SH-SY5Y (cell line): ENCODE measurements at regions not wholly inside any gene's neighbourhood (a gene's known extent, or its start where the extent isn't known, plus 50 kb on each side); places are given as distances from the start of the nearest gene placed in this dataset.

Source experiments
- GATA2 ChIP-seq: IDR thresholded peaks from 2 replicates; pipeline ENCODE4 v1.6.1; 2011; ENCODE audit warnings: mild to moderate bottlenecking, low read depth, low read length
- GATA3 ChIP-seq: IDR thresholded peaks from 2 replicates; pipeline ENCODE4 v1.6.1; 2011; ENCODE audit warnings: low read depth, mild to moderate bottlenecking, low read length, moderate library complexity

DNA sequence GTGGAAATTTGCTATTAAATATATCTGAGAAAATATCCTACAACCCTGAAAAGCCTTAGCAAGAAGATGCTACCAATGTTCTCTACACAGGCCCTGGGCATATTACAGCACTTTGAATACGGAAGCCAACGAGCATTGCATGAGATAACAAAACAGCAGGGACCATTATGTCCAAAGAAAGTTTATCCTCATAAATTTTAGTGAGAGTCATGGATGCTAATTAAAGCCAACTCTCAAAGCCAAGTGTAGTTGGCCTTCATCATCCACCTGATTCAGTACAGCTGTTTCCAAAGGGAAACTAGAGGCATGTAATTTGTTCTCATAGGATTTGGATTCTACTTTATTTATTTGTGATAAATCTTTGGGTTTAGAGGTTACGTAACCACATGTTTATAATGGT lies 564.8 kb downstream of the RFPL4B start:
- TF ChIP-seq GATA2 (no peak), GATA3 (no peak)

DNA sequence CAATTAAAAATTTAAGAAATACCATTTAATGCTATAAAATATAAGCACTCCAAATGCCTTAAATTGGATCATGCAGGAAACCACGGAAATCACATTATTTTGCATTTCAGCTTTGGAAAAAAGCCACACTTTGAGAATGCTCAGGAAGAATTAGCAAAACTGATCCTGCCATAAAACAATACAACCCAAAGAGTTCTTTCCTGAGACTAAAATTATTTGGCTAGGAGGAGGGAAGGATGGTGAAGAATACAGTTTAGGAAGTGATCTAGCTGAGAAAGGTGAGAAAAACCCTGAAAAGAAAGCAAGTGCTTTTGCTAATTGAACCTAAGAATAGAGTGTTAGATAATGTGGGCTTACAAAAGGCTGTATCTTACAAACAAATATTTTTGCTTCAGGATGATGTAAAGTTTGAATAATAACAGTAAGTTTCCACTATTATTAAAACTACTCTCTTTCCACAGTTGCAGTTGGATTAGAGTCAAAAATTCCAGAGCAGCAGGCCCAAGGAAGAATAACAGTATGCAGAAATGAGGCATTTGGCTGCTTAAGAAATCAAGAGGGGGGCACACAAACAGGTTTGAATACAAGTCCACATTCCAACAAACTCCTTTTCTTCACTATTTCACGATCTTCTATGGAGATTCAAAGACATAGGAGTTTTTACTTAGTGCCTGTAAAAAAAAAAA lies 565.4 kb downstream of the RFPL4B start:
- TF ChIP-seq GATA2 (no peak), GATA3 (no peak)

DNA sequence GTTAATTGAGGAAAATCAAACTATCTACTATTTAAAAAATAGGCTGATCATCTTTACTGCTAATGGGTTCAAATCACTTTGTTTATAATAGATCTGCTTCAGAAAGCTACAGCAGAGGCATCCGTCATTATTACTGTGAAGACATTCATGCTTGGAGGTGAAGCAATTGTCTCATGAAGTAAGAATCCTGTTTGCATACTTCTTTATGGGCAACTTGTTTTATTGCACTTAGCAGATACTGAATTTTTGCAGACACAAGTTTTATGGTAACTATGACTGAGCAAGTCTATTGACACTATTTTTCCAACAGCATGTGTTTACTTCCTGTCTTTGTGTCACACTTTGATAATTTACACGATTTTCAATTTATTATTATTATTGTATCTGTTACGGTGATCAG lies 573.9 kb downstream of the RFPL4B start:
- TF ChIP-seq GATA3 (no peak), GATA2 (no peak)

DNA sequence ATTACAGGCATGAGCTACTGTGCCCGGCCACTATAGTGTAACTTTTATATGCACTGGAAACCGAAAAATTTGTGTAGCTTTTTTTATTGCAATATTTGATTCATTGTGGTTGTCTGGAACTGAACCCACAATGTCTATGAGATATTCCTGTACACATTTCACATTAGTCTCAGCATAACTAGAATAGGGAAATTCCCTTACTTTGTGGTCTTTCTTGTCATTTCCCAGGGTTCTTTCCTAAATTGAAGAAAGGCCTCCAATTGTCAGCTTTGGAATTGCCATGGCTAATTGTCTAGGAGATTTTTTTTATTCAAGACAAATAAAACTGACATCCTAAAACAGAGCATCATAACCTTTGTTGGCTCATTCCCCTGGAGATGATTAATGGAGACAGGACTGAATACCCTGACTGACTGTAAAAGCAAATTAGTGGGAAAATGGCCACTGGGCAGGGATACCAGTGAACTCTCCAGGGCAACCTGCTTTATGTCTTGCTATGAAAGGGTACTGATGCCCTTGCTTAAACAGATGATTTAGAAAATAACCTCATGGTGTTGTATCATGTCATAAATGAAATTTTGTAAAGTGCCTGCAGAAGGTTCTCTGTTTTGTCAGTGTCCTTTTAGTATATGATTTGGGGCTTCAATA lies 576.9 kb downstream of the RFPL4B start:
- TF ChIP-seq GATA3 (no peak), GATA2 (no peak)

DNA sequence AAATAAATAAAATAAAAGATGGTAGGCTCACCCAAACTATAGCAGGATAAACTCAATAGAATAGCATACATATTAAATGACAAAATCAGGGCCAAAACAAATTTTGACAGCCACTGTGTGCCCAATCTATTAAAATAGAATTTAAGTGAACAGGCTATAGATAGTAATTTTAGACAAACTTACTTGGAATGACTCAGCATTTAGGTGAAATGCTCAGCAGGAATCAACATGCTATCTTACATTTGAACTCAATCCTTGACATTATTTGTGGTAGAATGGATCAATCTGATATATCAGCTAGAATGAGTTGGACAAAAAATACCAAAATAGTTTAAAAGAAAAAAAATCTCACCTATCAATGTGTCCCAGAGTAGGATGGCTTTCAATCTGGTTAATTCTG lies 578.6 kb downstream of the RFPL4B start:
- no peak for TF ChIP-seq GATA3
- no peak for TF ChIP-seq GATA2

DNA sequence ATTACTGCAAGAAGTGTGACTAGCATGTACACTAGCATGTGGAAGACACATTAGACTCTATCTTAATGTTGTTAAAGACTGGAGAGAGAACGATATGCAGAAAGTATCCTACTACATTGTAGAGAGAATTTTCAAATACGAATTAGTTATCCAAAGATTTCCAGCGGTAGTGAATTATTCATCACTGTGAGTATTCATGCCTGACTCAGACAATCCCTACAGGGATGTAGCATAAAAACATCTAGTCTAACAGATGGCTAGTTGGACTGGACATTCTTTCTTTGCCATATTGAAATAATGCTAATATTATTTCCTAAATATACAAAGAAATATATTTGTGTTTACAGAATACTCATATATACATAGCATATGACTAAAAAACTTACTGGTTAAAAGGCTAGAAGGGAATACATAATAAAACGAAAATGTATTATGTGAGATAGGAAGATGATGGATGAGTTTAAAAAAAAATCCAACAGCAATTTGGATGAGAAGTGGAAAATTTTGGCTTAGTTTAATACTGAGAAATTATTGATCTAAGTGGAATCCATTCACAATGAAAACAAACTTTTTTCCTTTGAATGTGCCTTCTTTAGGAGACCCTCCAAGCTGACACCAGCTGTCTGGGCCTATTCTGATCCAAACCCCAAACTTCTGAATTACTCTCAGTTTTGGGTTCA lies 580.7 kb downstream of the RFPL4B start:
- TF ChIP-seq GATA3: no peak
- TF ChIP-seq GATA2: no peak

DNA sequence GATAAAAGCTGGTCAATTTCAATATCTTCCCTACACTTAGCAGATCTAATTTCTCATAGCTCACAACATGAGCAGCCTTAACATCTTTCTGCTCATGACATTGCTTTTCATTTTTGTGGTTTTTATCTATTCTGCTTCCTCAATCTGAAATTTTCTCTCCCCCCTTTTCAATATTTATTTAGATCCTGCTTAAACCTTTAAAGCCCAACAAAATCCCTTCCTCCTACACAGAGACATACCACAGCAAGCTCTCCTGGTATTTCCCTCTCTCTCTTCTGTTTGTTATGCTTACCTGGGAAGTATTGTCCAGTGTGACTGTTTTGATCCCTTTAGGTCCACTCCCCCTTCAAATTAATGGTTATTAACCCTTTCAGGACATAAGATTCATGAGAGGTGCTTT lies 582.5 kb downstream of the RFPL4B start:
- TF ChIP-seq GATA2 (no peak), GATA3 (no peak)

DNA sequence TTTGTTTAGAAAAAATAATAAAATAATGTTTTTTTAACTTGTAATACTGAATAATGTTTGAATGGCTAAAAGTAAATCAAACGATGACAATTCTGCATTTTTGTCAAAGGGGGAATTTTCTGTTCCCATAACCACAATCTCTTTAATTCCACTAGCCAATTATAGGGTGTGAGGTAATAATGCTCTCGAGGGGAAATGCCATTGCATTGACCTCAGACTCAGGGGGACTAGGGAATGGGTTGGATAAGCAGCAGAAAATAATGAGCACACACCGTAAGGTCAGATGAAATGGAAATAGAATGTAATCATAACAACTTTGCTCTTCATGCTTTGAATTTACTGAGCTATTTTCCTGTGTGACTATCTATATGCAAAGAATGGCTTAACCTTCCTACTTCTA lies 584.7 kb downstream of the RFPL4B start:
- TF ChIP-seq GATA3 (no peak), GATA2 (no peak)

DNA sequence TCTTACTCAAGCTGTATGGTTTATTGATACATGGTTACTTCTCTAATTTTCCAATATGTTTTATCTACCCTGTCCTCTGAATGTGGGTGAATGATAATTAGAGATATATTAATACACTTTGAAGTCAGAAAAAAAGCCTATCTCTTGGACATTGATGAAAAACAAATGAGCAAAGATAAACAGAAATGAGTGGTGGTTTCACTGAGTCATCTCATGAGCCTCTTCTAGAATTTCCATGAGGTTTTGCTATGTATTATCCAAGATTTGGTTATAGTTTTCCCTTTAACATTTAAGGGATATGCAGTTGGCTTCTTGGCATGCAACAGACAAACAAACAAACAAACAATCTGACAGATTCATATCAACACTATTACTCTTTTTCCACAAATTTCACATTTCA lies 586.8 kb downstream of the RFPL4B start:
- TF ChIP-seq GATA3 (no peak), GATA2 (no peak)

DNA sequence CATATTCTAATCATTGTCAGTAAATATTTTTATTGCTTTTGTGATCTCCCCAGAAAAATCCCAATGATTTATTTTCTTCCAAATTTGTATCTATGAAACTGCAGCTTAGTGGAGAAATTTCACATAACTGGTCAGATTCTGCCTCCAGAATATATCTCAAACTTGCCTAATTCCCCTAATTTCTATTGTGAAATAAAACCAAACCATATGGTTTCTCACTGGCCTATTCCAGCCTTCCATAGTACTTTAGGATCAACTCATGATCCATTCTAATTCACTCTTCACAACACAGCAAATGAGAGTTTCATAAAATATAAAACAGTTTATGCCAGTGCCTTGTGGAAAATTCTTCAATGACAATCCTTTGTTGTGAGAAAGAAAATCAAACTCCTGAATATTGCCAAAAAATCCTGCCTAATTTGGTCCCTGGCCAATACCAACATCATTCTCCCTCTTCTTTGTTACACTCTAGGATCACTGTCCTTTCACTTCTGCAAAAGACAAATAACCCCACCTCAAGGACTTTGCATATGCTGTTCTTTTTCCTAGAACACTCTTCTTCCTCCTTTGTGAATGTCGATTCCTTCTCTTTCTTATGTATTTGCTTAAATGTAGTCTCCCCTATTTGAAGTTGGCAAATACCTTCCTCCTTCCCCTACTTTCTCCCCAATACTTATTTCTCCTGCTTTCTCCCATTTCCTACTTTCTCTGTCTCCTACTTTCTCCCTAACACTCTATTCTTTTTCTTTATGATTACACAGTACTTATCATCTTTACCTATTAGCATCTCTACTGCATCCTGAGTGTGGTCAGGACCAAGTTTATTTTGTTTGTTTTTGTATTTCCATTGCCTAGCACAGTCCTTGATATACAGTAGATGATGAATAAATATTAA lies 587.5 kb downstream of the RFPL4B start:
- TF ChIP-seq GATA3 (no peak), GATA2 (no peak)

DNA sequence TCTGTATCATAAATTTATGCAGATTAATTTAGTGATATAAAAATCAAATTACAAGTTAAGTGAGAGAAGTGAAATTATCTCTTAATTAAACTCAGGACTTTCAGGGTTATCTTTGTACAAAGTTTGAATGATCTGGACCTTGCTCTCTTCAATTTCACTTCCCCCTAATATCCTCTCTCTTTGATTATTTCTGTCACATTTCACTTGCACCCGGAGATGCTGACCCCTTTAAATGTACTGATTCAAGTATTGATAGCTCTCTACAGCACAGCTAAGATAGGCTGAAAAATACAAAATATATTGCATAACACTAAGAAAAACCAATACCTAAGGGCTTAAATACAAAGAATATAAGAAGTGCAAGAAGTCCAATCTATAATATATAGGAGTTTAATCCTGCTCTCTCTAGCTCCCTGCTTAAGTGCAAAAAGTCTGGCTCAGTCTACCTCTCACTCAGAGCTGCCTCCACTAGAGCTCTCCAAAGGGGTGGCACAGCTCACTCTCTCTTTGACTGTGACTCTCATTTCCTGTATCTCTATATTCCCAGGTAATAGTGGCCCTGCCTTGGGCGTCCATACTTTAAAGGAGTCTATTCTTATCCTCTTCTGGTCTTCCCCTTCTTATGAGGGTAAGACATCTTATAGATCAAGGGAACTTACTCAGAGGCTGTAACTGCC lies 588.4 kb downstream of the RFPL4B start:
- no peak for TF ChIP-seq GATA2
- no peak for TF ChIP-seq GATA3

DNA sequence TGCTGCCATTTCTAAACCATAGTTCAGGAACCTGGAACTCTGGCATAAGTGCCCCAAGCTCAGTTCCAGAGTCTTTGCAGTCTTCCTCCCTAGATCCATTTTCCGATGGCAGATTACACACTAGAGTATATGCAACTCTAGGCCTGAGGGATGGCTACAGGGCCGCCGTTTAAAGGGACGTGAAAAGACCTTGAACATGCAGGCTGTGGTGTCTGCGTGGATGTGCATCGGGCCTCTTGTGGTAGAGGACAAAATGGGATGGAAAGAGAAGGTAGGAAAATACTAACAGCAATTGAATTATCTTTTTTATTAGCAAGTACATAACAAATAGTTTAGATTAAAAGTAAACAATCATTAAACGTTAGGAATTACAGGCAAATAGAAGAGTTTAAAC lies 588.9 kb downstream of the RFPL4B start:
- TF ChIP-seq GATA2 (no peak), GATA3 (no peak)

DNA sequence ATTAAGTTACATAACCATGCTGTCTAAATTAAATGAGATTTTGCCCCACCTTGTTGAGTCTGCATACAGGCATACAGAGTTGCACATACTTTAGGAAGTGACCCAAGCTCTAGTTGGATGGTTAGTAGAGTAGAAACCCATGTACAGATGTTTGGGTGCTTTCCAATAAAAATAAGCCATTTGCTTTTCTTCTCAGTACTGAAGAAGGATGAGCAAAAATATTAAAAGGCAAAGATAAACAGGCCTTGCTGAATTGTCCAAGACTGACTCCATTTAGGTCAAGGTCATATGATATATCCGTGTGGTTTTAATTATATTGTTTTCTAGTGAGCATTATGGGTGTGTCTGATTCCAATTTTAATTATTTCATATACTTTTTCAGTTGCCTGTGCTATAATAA lies 589.4 kb downstream of the RFPL4B start:
- TF ChIP-seq GATA3 (no peak), GATA2 (no peak)

DNA sequence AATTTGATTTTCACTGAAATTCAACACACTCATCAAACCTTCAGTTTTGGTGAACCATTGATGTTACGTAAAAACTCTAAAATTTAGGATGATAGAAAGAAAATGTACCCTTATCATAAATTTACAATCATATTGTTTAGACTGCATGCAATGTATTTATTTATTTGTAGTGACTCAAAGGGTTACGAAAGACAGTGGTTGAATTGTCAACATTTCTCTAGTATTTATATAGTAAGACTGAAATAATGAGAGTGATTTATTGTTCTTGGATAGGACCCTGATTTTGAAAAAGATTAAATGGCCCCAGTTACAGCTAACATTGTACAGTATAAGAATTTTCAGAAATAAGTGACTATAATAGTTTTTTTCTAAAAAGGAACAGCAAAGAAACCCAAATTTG lies 591.5 kb downstream of the RFPL4B start:
- TF ChIP-seq GATA2: no peak
- no peak for TF ChIP-seq GATA3

DNA sequence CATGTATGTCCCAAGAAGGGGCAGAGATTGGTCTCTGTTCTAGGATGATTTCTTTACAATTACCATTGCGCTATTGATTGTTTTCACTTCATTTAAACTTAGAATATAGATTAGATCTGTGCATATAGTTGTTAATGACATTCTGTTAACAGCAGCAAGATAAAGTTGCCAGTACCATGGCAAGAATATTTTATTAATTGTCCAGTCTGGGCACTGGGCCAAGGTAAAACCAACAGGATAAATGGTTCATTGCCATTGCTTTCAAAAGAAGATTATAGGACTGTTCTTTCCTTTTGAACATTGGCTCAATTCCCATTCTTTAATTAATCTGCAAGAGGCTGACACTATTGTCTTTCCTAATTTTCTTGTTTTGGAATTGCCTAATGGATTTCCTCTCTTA lies 592.4 kb downstream of the RFPL4B start:
- TF ChIP-seq GATA3 (peak; percentile 62; the same call in 1 of the 2 replicates), GATA2 (peak; percentile 40; the same call in 1 of the 2 replicates)
